Liver (tissue), 3 donors: ENCODE measurements at regions not wholly inside any gene's neighbourhood (a gene's known extent, or its start where the extent isn't known, plus 50 kb on each side); places are given as distances from the start of the nearest gene placed in this dataset.

Source experiments
- ATF3 ChIP-seq: IDR thresholded peaks from 2 replicates; pipeline ENCODE4 v1.6.1; 2016; ENCODE audit warnings: antibody characterized with exemption
- FOXA1 ChIP-seq: IDR thresholded peaks from 2 replicates; pipeline ENCODE4 v1.6.1; 2016; ENCODE audit warnings: antibody characterized with exemption
- GABPA ChIP-seq, 2 donors: IDR thresholded peaks in 1 of 2; conservative IDR thresholded peaks in 1 of 2; 2 replicates each; pipeline ENCODE4 v1.6.1; 2016; ENCODE audit warnings: antibody characterized with exemption in 2 of 2, mild to moderate bottlenecking in 1 of 2, moderate library complexity in 1 of 2
- JUND ChIP-seq, 2 donors: IDR thresholded peaks; 2 replicates each; pipeline ENCODE4 v1.6.1; 2016; ENCODE audit warnings: antibody characterized with exemption in 2 of 2
- MAX ChIP-seq: IDR thresholded peaks from 2 replicates; pipeline ENCODE4 v1.6.1; 2016; ENCODE audit warnings: antibody characterized with exemption
- NR2F2 ChIP-seq: IDR thresholded peaks from 2 replicates; pipeline ENCODE4 v1.6.1; 2016; ENCODE audit warnings: antibody characterized with exemption
- REST ChIP-seq: IDR thresholded peaks from 2 replicates; pipeline ENCODE4 v1.6.1; 2016; ENCODE audit warnings: antibody characterized with exemption, mild to moderate bottlenecking
- TAF1 ChIP-seq: conservative IDR thresholded peaks from 2 replicates; pipeline ENCODE4 v1.6.1; 2016; ENCODE audit warnings: antibody characterized with exemption, mild to moderate bottlenecking
- YY1 ChIP-seq: IDR thresholded peaks from 2 replicates; pipeline ENCODE4 v1.6.1; 2016; ENCODE audit warnings: antibody characterized with exemption, mild to moderate bottlenecking
- TF ChIP-seq, protein P1 (sequence below): fragments of 150-350 bp; IDR thresholded peaks from 2 replicates; pipeline ENCODE4 v1.5.1; 2017; ENCODE audit warnings: improper control_type of control experiment, low read depth, low read length; ENCODE audit not compliant: missing input control
- TF ChIP-seq, protein P2 (sequence below): IDR thresholded peaks from 2 replicates; pipeline ENCODE4 v1.6.1; 2016; ENCODE audit warnings: antibody characterized with exemption
- donor health status: healthy.
- donor health status: healthy.

DNA sequence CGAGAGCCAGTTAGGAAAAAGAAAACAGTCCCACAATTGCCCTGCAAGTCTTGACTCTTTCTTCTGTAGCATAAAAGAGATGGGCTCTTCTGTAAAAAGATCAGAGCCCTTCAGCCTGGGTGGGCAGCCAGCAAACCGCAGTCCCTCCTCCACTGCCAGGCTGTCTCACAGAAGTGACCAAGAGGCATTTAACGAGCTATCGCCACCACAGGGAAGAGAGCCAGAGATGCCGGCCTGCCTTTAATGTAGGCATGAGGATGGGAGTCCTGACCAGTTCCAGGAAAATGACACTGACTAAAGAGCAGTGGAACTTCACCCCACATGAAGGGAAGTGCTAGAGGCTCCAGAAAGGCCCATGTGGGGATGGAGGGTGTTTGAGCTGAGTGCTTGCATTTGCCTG is 264.6 kb downstream of the NDUFS4 start:
- TF ChIP-seq, protein P1, sequence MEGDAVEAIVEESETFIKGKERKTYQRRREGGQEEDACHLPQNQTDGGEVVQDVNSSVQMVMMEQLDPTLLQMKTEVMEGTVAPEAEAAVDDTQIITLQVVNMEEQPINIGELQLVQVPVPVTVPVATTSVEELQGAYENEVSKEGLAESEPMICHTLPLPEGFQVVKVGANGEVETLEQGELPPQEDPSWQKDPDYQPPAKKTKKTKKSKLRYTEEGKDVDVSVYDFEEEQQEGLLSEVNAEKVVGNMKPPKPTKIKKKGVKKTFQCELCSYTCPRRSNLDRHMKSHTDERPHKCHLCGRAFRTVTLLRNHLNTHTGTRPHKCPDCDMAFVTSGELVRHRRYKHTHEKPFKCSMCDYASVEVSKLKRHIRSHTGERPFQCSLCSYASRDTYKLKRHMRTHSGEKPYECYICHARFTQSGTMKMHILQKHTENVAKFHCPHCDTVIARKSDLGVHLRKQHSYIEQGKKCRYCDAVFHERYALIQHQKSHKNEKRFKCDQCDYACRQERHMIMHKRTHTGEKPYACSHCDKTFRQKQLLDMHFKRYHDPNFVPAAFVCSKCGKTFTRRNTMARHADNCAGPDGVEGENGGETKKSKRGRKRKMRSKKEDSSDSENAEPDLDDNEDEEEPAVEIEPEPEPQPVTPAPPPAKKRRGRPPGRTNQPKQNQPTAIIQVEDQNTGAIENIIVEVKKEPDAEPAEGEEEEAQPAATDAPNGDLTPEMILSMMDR: no peak
- TF ChIP-seq ATF3 (no peak), MAX (no peak), YY1 (no peak), REST (no peak), JUND (IDR thresholded peaks at IDR 0.05) (no peak), GABPA (IDR thresholded peaks at IDR 0.05 in 1 of 2, conservative IDR thresholded peaks at IDR 0.05 in 1 of 2) (no peak), FOXA1 (no peak), NR2F2 (no peak), TAF1 (no peak)
- TF ChIP-seq, protein P2, sequence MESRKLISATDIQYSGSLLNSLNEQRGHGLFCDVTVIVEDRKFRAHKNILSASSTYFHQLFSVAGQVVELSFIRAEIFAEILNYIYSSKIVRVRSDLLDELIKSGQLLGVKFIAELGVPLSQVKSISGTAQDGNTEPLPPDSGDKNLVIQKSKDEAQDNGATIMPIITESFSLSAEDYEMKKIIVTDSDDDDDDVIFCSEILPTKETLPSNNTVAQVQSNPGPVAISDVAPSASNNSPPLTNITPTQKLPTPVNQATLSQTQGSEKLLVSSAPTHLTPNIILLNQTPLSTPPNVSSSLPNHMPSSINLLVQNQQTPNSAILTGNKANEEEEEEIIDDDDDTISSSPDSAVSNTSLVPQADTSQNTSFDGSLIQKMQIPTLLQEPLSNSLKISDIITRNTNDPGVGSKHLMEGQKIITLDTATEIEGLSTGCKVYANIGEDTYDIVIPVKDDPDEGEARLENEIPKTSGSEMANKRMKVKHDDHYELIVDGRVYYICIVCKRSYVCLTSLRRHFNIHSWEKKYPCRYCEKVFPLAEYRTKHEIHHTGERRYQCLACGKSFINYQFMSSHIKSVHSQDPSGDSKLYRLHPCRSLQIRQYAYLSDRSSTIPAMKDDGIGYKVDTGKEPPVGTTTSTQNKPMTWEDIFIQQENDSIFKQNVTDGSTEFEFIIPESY: no peak
